GM18511 (cell line): ENCODE measurements at regions not wholly inside any gene's neighbourhood (a gene's known extent, or its start where the extent isn't known, plus 50 kb on each side); places are given as distances from the start of the nearest gene placed in this dataset.
A peak's percentile ranks its signal among the peaks of the same experiment; 100 is the strongest.

Source experiments
- ATAC-seq: cut with Tn5 transposase; IDR thresholded peaks from one replicate; pipeline ENCODE4 v1.9.1; 2021; ENCODE audit warnings: mild to moderate bottlenecking, moderate library complexity; ENCODE audit not compliant: unreplicated experiment

- ATAC-seq: no peak
Measured at GRCh38 chr12:45102818-45103217, 51.9 kb upstream of the DBX2 start.

- ATAC-seq: no peak
Measured at GRCh38 chr12:45105996-45106395, 55.1 kb upstream of the DBX2 start.

- ATAC-seq: no peak
Measured at GRCh38 chr12:45112306-45112705, 61.4 kb upstream of the DBX2 start.

GRCh38 chr12:45121224-45121623 lies 70.3 kb upstream of the DBX2 start:
- no peak for ATAC-seq

- ATAC-seq: no peak
Measured at GRCh38 chr12:45122768-45123380, 72.0 kb upstream of the DBX2 start.

GRCh38 chr12:45124485-45125155 lies 73.7 kb upstream of the DBX2 start:
- no peak for ATAC-seq

GRCh38 chr12:45125997-45126396 lies 75.1 kb upstream of the DBX2 start:
- no peak for ATAC-seq

GRCh38 chr12:45128637-45129036 lies 77.7 kb upstream of the DBX2 start:
- no peak for ATAC-seq

- ATAC-seq: peak; percentile 86
Measured at GRCh38 chr12:45130881-45131281, 80.0 kb upstream of the DBX2 start.

GRCh38 chr12:45131506-45131905 lies 80.6 kb upstream of the DBX2 start:
- no peak for ATAC-seq

- ATAC-seq: no peak
Measured at GRCh38 chr12:45138609-45139008, 77.3 kb upstream of the ANO6 start.

GRCh38 chr12:45148006-45148405 lies 67.9 kb upstream of the ANO6 start:
- no peak for ATAC-seq

- ATAC-seq: no peak
Measured at GRCh38 chr12:45148619-45149018, 67.3 kb upstream of the ANO6 start.

- ATAC-seq: no peak
Measured at GRCh38 chr12:45165284-45165683, 50.6 kb upstream of the ANO6 start.

GRCh38 chr12:45166056-45166455 lies 49.8 kb upstream of the ANO6 start:
- no peak for ATAC-seq
